ENCODE measurements at regions not wholly inside any gene's neighbourhood (a gene's known extent, or its start where the extent isn't known, plus 50 kb on each side); places are given as distances from the start of the nearest gene placed in this dataset.

- 63 to 68% methylated on average over 3 of the region's 3 CpGs for WGBS, 2 donors
- Histone ChIP-seq H3K9me3 (peaks cover 0 to 1% (median 0%) of the 10 kb centered on the region in 11 donors), H3K4me1 (no peaks in the 10 kb centered on the region), H3K36me3 (no peaks in the 10 kb centered on the region), H3K27ac (no peak overlapping the region), H3K4me3 (no peak overlapping the region), H3K27me3 (no peaks in the 10 kb centered on the region)
- ATAC-seq (no peak), DNase-seq (no peak)
- intact Hi-C loops (cut with DNase I), result no loop called here
- TF ChIP-seq CTCF (IDR thresholded peaks at IDR 0.05), result no peak
These were observed 1039.9 kb upstream of the POU3F3 start for GRCh38 chr2:103814016-103814415.

DNA sequence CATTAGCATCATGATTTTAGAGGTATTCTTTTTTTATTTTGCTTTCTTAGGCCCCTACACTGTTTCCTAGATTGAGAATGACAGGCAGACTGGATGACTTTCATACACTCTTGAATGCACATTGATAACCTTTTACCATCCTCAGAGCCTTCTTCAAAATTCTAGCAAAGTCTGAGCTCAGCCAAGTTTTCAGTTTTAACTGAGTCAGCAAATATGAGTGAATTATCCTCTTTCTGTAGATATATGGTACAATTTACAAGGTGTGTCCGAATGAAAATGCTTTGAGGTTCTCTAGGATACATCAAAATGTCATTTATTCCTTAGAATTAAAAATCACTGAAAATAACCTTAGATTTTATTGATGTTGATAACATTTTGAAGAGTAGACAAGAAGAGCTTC is 1038.2 kb upstream of the POU3F3 start:
- TF ChIP-seq CTCF (IDR thresholded peaks at IDR 0.05), result no peak
- WGBS, 2 donors, result 53 to 79% methylated on average over 1 of the region's 1 CpG

GRCh38 chr2:103817746-103818145 is 1036.2 kb upstream of the POU3F3 start:
- TF ChIP-seq CTCF (IDR thresholded peaks at IDR 0.05), result no peak
- intact Hi-C loops (cut with DNase I), result no loop called here
- H3K4me1 ChIP-seq, result no peaks in the 10 kb centered on the region
- 70 to 82% methylated on average over 3 of the region's 3 CpGs for WGBS, 2 donors
- no peak for ATAC-seq
- H3K9me3 ChIP-seq, result peaks cover 0 to 3% (median 0%) of the 10 kb centered on the region in 11 donors
- H3K27ac ChIP-seq, result no peak overlapping the region
- H3K27me3 ChIP-seq, result no peaks in the 10 kb centered on the region
- no peak for DNase-seq
- H3K4me3 ChIP-seq, result no peak overlapping the region
- H3K36me3 ChIP-seq, result no peaks in the 10 kb centered on the region

More for the DNA sequence above, 1038.2 kb upstream of the POU3F3 start:
- Histone ChIP-seq H3K9me3 (peaks cover 0 to 3% (median 0%) of the 10 kb centered on the region in 11 donors), H3K27ac (no peak overlapping the region), H3K36me3 (no peaks in the 10 kb centered on the region), H3K4me1 (no peaks in the 10 kb centered on the region), H3K4me3 (no peak overlapping the region), H3K27me3 (no peaks in the 10 kb centered on the region)
- no peak for ATAC-seq
- intact Hi-C loops (cut with DNase I), result no loop called here
- no peak for DNase-seq

- H3K36me3 ChIP-seq, result no peaks in the 10 kb centered on the region
- DNase-seq (no peak), ATAC-seq (no peak)
- no peaks in the 10 kb centered on the region for H3K27me3 ChIP-seq
- WGBS, 2 donors, result 19 to 27% methylated on average over 2 of the region's 2 CpGs
- peaks cover 0 to 3% (median 0%) of the 10 kb centered on the region in 11 donors for H3K9me3 ChIP-seq
- TF ChIP-seq CTCF (IDR thresholded peaks at IDR 0.05), result no peak
- intact Hi-C loops (cut with DNase I), result no loop called here
- no peak overlapping the region for H3K27ac ChIP-seq
- H3K4me3 ChIP-seq, result no peak overlapping the region
- H3K4me1 ChIP-seq, result no peaks in the 10 kb centered on the region
These were observed 1035.7 kb upstream of the POU3F3 start for GRCh38 chr2:103818176-103818575.

All from heart right ventricle (tissue), 16 donors.